HL-60 (cell line): ENCODE measurements at regions not wholly inside any gene's neighbourhood (a gene's known extent, or its start where the extent isn't known, plus 50 kb on each side); places are given as distances from the start of the nearest gene placed in this dataset.

Experiments used
- POLR2AphosphoS5 ChIP-seq: IDR thresholded peaks from 2 replicates; pipeline ENCODE4 v1.6.1; 2012; ENCODE audit warnings: low read depth
- TF ChIP-seq, protein P1 (sequence below): IDR thresholded peaks from one replicate; pipeline ENCODE4 v1.5.1; 2011; ENCODE audit warnings: low read length, control low read depth, inconsistent platforms; ENCODE audit not compliant: insufficient read depth

DNA sequence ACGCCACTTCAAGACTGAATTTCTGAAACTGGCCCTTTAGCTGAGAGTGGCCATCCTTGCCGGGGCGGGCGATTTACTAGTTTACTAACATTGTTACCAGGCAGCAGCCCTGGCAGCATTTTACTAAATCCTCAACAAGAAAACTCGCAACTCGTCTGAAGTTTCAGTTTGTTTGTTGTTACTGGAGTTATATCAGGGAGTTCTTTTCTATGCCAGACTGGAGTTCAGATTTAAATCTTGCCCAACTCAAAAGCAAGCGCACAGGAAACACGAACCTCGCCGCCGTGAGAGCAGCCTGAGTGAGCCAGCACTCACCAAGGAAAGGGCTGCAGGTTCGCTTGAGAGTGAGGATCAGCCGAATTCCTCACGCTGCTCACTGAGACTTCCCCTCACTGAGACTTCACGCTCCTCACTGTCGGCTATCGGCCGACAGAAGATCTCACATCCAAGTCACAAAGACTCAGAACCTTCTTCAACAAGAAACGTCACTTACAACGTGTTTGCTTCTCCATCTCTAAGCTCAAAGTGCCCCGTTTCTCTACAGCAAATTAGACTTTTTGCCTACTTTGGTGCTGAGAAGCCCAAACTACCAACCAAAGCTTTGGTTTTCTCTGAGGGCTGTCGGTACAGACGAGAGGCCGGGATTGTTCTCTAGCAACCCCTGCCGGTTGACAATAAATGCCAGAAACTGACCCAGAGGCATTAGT lies 78.9 kb downstream of the OLIG3 start:
- TF ChIP-seq, protein P1, sequence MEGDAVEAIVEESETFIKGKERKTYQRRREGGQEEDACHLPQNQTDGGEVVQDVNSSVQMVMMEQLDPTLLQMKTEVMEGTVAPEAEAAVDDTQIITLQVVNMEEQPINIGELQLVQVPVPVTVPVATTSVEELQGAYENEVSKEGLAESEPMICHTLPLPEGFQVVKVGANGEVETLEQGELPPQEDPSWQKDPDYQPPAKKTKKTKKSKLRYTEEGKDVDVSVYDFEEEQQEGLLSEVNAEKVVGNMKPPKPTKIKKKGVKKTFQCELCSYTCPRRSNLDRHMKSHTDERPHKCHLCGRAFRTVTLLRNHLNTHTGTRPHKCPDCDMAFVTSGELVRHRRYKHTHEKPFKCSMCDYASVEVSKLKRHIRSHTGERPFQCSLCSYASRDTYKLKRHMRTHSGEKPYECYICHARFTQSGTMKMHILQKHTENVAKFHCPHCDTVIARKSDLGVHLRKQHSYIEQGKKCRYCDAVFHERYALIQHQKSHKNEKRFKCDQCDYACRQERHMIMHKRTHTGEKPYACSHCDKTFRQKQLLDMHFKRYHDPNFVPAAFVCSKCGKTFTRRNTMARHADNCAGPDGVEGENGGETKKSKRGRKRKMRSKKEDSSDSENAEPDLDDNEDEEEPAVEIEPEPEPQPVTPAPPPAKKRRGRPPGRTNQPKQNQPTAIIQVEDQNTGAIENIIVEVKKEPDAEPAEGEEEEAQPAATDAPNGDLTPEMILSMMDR = peak; percentile 57
- no peak for TF ChIP-seq POLR2AphosphoS5
